GM12801 (cell line): ENCODE measurements at regions not wholly inside any gene's neighbourhood (a gene's known extent, or its start where the extent isn't known, plus 50 kb on each side); places are given as distances from the start of the nearest gene placed in this dataset.

Experiments
- CTCF ChIP-seq: IDR thresholded peaks from one replicate; pipeline ENCODE4 v1.5.1; 2011; ENCODE audit warnings: control low read depth; ENCODE audit not compliant: insufficient read length; ENCODE audit errors: extremely low read depth

- no peak for TF ChIP-seq CTCF
These were observed 1198.5 kb downstream of the EFNB2 start for GRCh38 chr13:105336706-105337576.

DNA sequence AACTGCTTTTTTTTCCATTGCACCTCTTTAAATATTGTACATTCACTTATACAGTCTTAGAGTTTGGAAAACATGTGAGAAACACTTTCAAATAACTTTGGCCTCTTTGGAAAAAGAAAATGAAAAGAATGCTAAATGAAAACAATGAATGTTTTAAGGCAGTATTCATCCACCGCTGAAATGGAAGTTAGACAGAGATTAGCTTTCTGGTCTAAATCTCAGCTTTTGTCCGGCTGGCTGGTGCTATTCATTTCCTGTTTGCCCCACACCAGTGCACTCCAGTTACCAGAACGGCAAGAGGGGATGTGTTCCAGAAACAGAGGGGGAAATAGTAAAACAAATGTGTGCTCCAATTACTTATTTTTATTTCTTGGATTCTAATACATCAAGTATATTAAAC lies 1201.3 kb downstream of the EFNB2 start:
- TF ChIP-seq CTCF: no peak

DNA sequence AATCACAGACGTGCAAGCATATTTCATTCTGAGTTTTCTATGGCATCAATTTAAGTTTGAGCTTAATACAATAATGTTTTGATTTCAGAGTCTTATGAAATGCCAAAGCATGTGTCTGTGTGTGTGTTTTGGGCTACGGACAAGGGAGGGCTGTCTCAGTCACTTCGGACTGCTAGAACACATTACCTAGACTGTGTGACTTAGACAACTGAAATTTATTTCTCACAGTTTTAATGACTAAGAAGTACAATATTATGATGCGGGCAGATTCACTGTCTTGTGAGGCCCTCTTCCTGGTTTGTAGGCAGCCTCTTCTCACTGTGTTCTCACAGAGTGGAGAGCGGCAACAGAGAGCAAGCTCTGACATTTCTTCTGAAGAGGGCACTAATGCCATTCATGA lies 1202.0 kb downstream of the EFNB2 start:
- no peak for TF ChIP-seq CTCF

DNA sequence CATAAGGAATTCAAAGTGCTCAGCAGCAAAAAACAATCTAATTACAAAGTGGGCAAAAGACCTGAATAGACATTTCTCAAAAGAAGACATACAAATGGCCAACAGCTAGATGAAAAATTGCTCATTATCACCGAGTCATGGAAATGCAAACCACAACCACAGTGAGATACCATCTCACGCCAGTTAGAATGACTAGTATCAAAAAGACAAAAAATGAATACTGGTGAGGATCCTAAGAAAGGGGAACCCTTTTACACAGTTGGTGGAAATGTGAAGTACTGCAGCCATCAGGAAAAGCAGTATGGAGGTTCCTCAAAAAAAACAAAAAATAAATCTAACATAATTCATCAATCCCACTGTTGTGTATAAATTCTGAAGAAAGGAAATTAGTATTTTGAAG lies 1206.1 kb downstream of the EFNB2 start:
- no peak for TF ChIP-seq CTCF

- no peak for TF ChIP-seq CTCF
These were observed 1207.2 kb downstream of the EFNB2 start for GRCh38 chr13:105328212-105328611.

- no peak for TF ChIP-seq CTCF
These were observed 1207.8 kb downstream of the EFNB2 start for GRCh38 chr13:105327581-105328126.

DNA sequence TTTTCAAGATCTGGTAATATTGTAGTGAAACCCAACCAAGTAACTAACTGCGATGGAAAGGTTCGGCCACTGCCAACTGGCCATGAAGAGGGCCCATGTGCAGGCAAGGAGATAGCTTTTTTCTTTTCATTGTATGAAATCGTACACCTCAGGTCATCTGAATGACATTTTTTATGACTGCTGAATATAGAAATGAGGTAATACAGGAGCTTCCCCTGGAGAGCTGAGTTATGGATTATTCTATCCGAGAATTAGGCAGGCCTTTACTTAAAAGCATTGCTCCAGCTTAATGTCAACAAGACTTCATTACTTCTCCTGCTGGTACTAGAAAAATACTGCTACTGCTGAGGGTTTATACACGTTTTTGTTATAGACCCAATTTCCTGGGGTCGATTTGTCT lies 1215.6 kb downstream of the EFNB2 start:
- TF ChIP-seq CTCF: no peak
